Neural cell (in vitro differentiated cells): ENCODE measurements at regions not wholly inside any gene's neighbourhood (a gene's known extent, or its start where the extent isn't known, plus 50 kb on each side); places are given as distances from the start of the nearest gene placed in this dataset.

Source experiments
- REST ChIP-seq: IDR thresholded peaks from 2 replicates; pipeline ENCODE4 v1.6.1; 2012; ENCODE audit warnings: borderline replicate concordance
- TAF1 ChIP-seq: IDR thresholded peaks from 2 replicates; pipeline ENCODE4 v1.6.1; 2012; ENCODE audit warnings: low read depth
- TF ChIP-seq, protein P1 (sequence below): fragments of 450-650 bp; IDR thresholded peaks from 2 replicates; pipeline ENCODE4 v1.5.1; 2014; ENCODE audit warnings: antibody characterized with exemption, mild to moderate bottlenecking, moderate library complexity; ENCODE audit not compliant: poor library complexity, severe bottlenecking

GRCh38 chr10:85259908-85260307 lies 931.5 kb downstream of the CCSER2 start:
- TF ChIP-seq REST, result no peak
- TF ChIP-seq TAF1, result no peak
- TF ChIP-seq, protein P1, sequence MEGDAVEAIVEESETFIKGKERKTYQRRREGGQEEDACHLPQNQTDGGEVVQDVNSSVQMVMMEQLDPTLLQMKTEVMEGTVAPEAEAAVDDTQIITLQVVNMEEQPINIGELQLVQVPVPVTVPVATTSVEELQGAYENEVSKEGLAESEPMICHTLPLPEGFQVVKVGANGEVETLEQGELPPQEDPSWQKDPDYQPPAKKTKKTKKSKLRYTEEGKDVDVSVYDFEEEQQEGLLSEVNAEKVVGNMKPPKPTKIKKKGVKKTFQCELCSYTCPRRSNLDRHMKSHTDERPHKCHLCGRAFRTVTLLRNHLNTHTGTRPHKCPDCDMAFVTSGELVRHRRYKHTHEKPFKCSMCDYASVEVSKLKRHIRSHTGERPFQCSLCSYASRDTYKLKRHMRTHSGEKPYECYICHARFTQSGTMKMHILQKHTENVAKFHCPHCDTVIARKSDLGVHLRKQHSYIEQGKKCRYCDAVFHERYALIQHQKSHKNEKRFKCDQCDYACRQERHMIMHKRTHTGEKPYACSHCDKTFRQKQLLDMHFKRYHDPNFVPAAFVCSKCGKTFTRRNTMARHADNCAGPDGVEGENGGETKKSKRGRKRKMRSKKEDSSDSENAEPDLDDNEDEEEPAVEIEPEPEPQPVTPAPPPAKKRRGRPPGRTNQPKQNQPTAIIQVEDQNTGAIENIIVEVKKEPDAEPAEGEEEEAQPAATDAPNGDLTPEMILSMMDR, result no peak
